GM12891 (cell line): ENCODE measurements at regions not wholly inside any gene's neighbourhood (a gene's known extent, or its start where the extent isn't known, plus 50 kb on each side); places are given as distances from the start of the nearest gene placed in this dataset.

Experiments used
- POLR2A ChIP-seq: IDR thresholded peaks from 2 replicates; pipeline ENCODE4 v1.6.1; 2011; ENCODE audit warnings: low read depth, low read length, control low read depth
- POLR2AphosphoS5 ChIP-seq: IDR thresholded peaks from 2 replicates; pipeline ENCODE4 v1.6.1; 2011; ENCODE audit warnings: low read depth, low read length, control low read depth
- SPI1 ChIP-seq: IDR thresholded peaks from 2 replicates; pipeline ENCODE4 v1.6.1; 2011; ENCODE audit warnings: low read depth, low read length, control low read depth

DNA sequence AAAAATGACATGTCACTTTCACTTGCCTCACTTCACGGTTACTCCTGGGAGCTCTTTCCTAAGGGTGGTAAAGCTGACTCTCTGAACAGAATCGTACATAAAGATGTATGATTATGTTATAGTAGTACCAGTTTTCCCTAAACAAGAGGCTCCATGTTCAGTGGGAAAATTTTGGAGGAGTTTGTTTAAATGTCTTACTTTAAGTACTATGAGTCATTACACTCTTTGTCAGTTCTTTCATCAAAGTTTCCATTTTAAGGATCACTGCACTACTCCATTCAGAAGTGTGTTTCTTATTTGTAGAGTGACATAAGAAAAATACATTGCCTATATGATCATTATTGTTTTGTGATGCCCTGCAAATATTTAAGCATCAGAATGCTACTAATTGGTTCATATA is 121.1 kb upstream of the FIGN start:
- TF ChIP-seq POLR2A = no peak
- no peak for TF ChIP-seq SPI1
- TF ChIP-seq POLR2AphosphoS5 = no peak
